A673 (cell line): ENCODE measurements at regions not wholly inside any gene's neighbourhood (a gene's known extent, or its start where the extent isn't known, plus 50 kb on each side); places are given as distances from the start of the nearest gene placed in this dataset.

Experiments used
- BruUV-seq: library from RNA; stranded (reverse); fragments of 400-500 nt; replicated peaks from 2 replicates; lab custom pipeline; 2021; lab: Mats Ljungman, UMichigan
- CTCF ChIA-PET: fragments of 300-600 bp; sonication (Branson Sonifier 250); formaldehyde crosslinking; loops from one replicate; lab custom pipeline; 2022; ENCODE audit warnings: antibody characterized with exemption; lab: Charles Lee
- POLR2A ChIA-PET: fragments of 300-600 bp; sonication (Branson Sonifier 250); formaldehyde crosslinking; loops from one replicate; lab custom pipeline; 2022; ENCODE audit warnings: antibody characterized with exemption; ENCODE audit not compliant: low non-redundant PET; lab: Charles Lee
- DNase-seq: peaks from one replicate; pipeline ENCODE4 v3.0.0-alpha.2; 2015; ENCODE audit warnings: low spot score
- H3K27ac ChIP-seq: fragments of 200-600 bp; sonication (generic); 2 replicates; pipeline ENCODE4 v1.5.1; 2016; ENCODE audit warnings: mixed run types, low read depth, mild to moderate bottlenecking, mixed read lengths, antibody characterized with exemption, low read length; ENCODE audit not compliant: poor library complexity, severe bottlenecking
- H3K27me3 ChIP-seq: fragments of 200-600 bp; sonication (generic); replicated peaks from 2 replicates; pipeline ENCODE4 v1.6.1; 2017; ENCODE audit warnings: mixed run types, low read depth, mild to moderate bottlenecking, mixed read lengths, antibody characterized with exemption, low read length; ENCODE audit not compliant: insufficient read depth, poor library complexity
- H3K36me3 ChIP-seq: fragments of 200-600 bp; sonication (generic); 2 replicates; pipeline ENCODE4 v1.6.1; 2016; ENCODE audit warnings: mixed run types, mild to moderate bottlenecking, mixed read lengths, antibody characterized with exemption, low read length; ENCODE audit not compliant: insufficient read depth, poor library complexity, severe bottlenecking
- H3K4me1 ChIP-seq: fragments of 200-600 bp; sonication (generic); 2 replicates; pipeline ENCODE4 v1.6.1; 2017; ENCODE audit warnings: mixed run types, mild to moderate bottlenecking, mixed read lengths, antibody characterized with exemption, low read length; ENCODE audit not compliant: insufficient read depth, poor library complexity, severe bottlenecking
- H3K4me3 ChIP-seq: fragments of 200-600 bp; sonication (generic); 2 replicates; pipeline ENCODE4 v1.5.1; 2016; ENCODE audit warnings: low read depth, mixed run types, mild to moderate bottlenecking, mixed read lengths, low read length; ENCODE audit not compliant: poor library complexity, severe bottlenecking
- H3K9me3 ChIP-seq: fragments of 200-600 bp; sonication (generic); 2 replicates; pipeline ENCODE4 v1.6.1; 2016; ENCODE audit warnings: mixed run types, low read depth, mild to moderate bottlenecking, mixed read lengths, antibody characterized with exemption, low read length; ENCODE audit not compliant: poor library complexity, severe bottlenecking
- EZH2 ChIP-seq: fragments of 200-600 bp; sonication (generic); IDR thresholded peaks from 2 replicates; pipeline ENCODE4 v1.6.1; 2017; ENCODE audit warnings: borderline replicate concordance, low read depth, mild to moderate bottlenecking, mixed read lengths, antibody characterized with exemption, low read length; ENCODE audit not compliant: poor library complexity, severe bottlenecking
- intact Hi-C: fragments of 100-400 bp; cut with micrococcal nuclease; formaldehyde crosslinking; loops from one replicate; pipeline ENCODE4 v1.10.0; 2022; ENCODE audit not compliant: unreplicated experiment
- TF ChIP-seq, protein P1 (sequence below): fragments of 300-800, 200-600 bp; sonication (generic); conservative IDR thresholded peaks from 2 replicates; pipeline ENCODE4 v1.5.1; 2017; ENCODE audit warnings: low read depth, mild to moderate bottlenecking, antibody characterized with exemption, low read length, moderate library complexity, mixed read lengths

DNA sequence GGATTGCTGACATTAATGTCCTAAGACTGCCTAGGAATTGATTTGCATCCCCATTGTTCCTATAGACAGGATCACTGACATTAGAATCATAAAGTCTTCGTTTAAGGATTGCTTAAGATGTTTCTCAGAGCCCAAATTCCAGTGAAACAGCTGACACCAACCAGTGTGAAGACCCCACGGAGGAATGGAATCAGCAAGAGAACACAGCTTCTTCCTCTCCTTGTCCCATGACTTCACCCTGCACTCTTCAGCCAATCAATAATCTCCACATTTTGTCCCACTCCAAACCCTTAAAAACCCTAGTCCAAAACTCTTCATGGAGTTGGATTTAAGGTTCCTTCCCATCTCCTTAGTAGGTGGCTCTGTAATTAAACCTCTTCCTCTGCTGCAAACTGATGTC lies 157.0 kb upstream of the NDUFV2 start:
- Histone ChIP-seq H3K4me3 (no peak overlapping the region), H3K4me1 (no peaks in the 10 kb centered on the region), H3K27ac (no peak overlapping the region), H3K27me3 (no peaks in the 10 kb centered on the region), H3K36me3 (no peaks in the 10 kb centered on the region), H3K9me3 (no peaks in the 10 kb centered on the region)
- ChIA-PET CTCF (no interaction called here), POLR2A (no interaction called here)
- no peak for DNase-seq
- intact Hi-C loops, result no loop called here
- no TSS peak for BruUV-seq
- TF ChIP-seq EZH2, result no peak
- TF ChIP-seq, protein P1, sequence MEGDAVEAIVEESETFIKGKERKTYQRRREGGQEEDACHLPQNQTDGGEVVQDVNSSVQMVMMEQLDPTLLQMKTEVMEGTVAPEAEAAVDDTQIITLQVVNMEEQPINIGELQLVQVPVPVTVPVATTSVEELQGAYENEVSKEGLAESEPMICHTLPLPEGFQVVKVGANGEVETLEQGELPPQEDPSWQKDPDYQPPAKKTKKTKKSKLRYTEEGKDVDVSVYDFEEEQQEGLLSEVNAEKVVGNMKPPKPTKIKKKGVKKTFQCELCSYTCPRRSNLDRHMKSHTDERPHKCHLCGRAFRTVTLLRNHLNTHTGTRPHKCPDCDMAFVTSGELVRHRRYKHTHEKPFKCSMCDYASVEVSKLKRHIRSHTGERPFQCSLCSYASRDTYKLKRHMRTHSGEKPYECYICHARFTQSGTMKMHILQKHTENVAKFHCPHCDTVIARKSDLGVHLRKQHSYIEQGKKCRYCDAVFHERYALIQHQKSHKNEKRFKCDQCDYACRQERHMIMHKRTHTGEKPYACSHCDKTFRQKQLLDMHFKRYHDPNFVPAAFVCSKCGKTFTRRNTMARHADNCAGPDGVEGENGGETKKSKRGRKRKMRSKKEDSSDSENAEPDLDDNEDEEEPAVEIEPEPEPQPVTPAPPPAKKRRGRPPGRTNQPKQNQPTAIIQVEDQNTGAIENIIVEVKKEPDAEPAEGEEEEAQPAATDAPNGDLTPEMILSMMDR, result no peak

DNA sequence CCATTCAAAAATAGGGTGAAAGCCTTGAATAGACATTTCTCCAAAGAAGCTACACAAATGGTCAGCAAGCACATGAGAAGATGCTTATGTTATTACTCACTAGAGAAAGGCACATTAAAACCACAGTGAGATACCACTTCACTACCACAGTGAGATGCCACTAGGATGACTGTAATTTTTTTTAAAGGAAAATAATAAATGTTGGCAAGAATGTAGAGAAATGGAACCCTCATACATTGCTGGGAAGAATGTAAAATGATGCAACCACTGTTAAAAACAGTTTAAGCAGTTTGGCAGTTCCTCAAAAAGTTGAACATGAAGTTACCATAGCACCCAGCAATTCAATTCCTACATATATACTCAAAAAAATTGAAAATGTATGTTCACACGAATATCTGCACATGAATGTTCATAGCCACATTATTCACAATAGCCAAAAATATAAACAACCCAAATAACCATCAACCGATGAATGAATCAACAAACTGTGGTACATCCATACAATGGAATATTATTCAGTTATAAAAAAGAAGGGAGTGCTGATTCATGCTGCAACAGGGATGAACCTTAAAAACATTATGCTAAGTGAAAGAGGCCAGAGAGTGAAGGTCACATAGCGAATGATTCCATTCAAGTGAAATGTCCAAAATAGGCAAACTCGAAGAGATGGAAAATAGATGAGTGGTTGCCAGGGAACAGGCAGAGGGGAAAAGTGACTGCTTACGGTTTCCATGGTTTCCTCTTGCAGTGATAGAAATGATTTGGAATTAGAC lies 156.2 kb upstream of the NDUFV2 start:
- POLR2A ChIA-PET, result no interaction called here
- Histone ChIP-seq H3K27ac (no peak overlapping the region), H3K36me3 (no peaks in the 10 kb centered on the region), H3K4me1 (no peaks in the 10 kb centered on the region), H3K4me3 (no peak overlapping the region), H3K27me3 (no peaks in the 10 kb centered on the region), H3K9me3 (no peaks in the 10 kb centered on the region)
- BruUV-seq, result no TSS peak
- TF ChIP-seq, protein P1, result no peak
- no peak for TF ChIP-seq EZH2
- intact Hi-C loops, result no loop called here
- CTCF ChIA-PET, result no interaction called here
- DNase-seq, result no peak

DNA sequence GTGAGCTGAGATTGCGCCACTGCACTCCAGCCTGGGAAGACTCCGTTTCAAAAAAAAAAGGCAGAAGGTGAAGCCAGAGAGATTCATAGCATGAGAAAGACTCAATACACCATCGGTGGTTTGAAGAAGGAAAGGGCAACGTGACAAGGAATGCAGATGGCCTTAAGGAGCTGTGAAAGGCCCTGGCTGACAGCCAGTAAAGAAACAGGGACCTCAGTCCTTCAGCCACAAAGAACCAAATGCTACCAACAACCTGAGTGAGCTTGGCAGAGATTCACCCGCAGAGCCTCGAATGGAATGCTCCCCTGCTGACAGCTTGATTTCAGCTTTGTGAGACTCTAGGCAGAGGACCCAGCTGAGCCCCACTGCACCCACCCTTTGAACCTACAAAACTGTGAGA lies 154.9 kb upstream of the NDUFV2 start:
- Histone ChIP-seq H3K9me3 (no peaks in the 10 kb centered on the region), H3K4me1 (no peaks in the 10 kb centered on the region), H3K27me3 (no peaks in the 10 kb centered on the region), H3K36me3 (no peaks in the 10 kb centered on the region), H3K4me3 (no peak overlapping the region), H3K27ac (no peak overlapping the region)
- ChIA-PET POLR2A (no interaction called here), CTCF (interaction anchor here (0.5 to 0.7 kb wide), 3 partner anchors 128 to 458 kb away, joined by 3 read pairs; no protein-coding TSS in a partner anchor)
- BruUV-seq, result no TSS peak
- DNase-seq, result peak; percentile 49
- intact Hi-C loops, result no loop called here
- TF ChIP-seq, protein P1, result no peak
